Loucy (cell line): ENCODE measurements at regions not wholly inside any gene's neighbourhood (a gene's known extent, or its start where the extent isn't known, plus 50 kb on each side); places are given as distances from the start of the nearest gene placed in this dataset.
A peak's percentile ranks its signal among the peaks of the same experiment; 100 is the strongest.

Experiments used
- H2AFZ ChIP-seq: fragments of 200-600 bp; sonication (generic); 2 replicates; pipeline ENCODE4 v1.6.0; 2016; ENCODE audit warnings: antibody characterized with exemption, mild to moderate bottlenecking, low read length, moderate library complexity
- H3F3A ChIP-seq: fragments of 200-600 bp; 2 replicates; pipeline ENCODE4 v1.6.0; 2016; ENCODE audit warnings: antibody characterized with exemption, low read depth, mild to moderate bottlenecking
- H3K27me3 ChIP-seq: fragments of 200-600 bp; sonication (generic); 2 replicates; pipeline ENCODE4 v1.6.1; 2014; ENCODE audit warnings: low read length, mild to moderate bottlenecking; ENCODE audit not compliant: insufficient read depth, poor library complexity, severe bottlenecking
- H3K36me3 ChIP-seq: fragments of 200-600 bp; sonication (generic); 2 replicates; pipeline ENCODE4 v1.6.1; 2016; ENCODE audit warnings: low read length; ENCODE audit not compliant: insufficient read depth
- H3K4me1 ChIP-seq: fragments of 200-600 bp; sonication (generic); 2 replicates; pipeline ENCODE4 v1.5.1; 2014; ENCODE audit warnings: low read length, mild to moderate bottlenecking; ENCODE audit not compliant: insufficient read depth, poor library complexity, severe bottlenecking
- H3K4me2 ChIP-seq: fragments of 200-600 bp; sonication (generic); 2 replicates; pipeline ENCODE4 v1.6.0; 2014; ENCODE audit warnings: antibody characterized with exemption, low read length, low read depth, mild to moderate bottlenecking; ENCODE audit not compliant: poor library complexity, severe bottlenecking
- H3K4me3 ChIP-seq: fragments of 200-600 bp; sonication (generic); 2 replicates; pipeline ENCODE4 v1.5.1; 2014; ENCODE audit warnings: low read length, mild to moderate bottlenecking, mixed read lengths; ENCODE audit not compliant: poor library complexity, severe bottlenecking
- H3K79me2 ChIP-seq: fragments of 200-600 bp; sonication (generic); 2 replicates; pipeline ENCODE4 v1.6.1; 2014; ENCODE audit warnings: low read length; ENCODE audit not compliant: insufficient read depth
- H3K9ac ChIP-seq: fragments of 200-600 bp; sonication (generic); 2 replicates; pipeline ENCODE4 v1.6.0; 2014; ENCODE audit warnings: mild to moderate bottlenecking, low read depth, low read length, moderate library complexity; ENCODE audit not compliant: poor library complexity, severe bottlenecking
- H3K9me2 ChIP-seq: fragments of 200-600 bp; sonication (generic); replicated peaks from 2 replicates; pipeline ENCODE4 v1.6.1; 2016; ENCODE audit warnings: low read depth, low read length, mixed read lengths
- H3K9me3 ChIP-seq: fragments of 200-600 bp; sonication (generic); 2 replicates; pipeline ENCODE4 v1.6.1; 2014; ENCODE audit warnings: mild to moderate bottlenecking, antibody characterized with exemption, low read length, low read depth; ENCODE audit not compliant: insufficient read depth
- H4K20me1 ChIP-seq: fragments of 200-600 bp; sonication (generic); 2 replicates; pipeline ENCODE4 v1.6.0; 2014; ENCODE audit warnings: antibody characterized with exemption, low read length, mild to moderate bottlenecking; ENCODE audit not compliant: insufficient read depth, poor library complexity, severe bottlenecking
- CTCF ChIP-seq: fragments of 200-600 bp; sonication (generic); conservative IDR thresholded peaks from 2 replicates; pipeline ENCODE4 v1.5.1; 2014; ENCODE audit warnings: mild to moderate bottlenecking, antibody characterized with exemption, low read length
- EZH2phosphoT487 ChIP-seq: fragments of 200-600 bp; IDR thresholded peaks from 2 replicates; pipeline ENCODE4 v1.6.1; 2018; ENCODE audit warnings: antibody characterized with exemption, mild to moderate bottlenecking, moderate library complexity, borderline replicate concordance

- no peak overlapping the region for H3K4me3 ChIP-seq
- H4K20me1 ChIP-seq: no peaks in the 10 kb centered on the region
- H3F3A ChIP-seq: no peaks in the 10 kb centered on the region
- no peak for TF ChIP-seq EZH2phosphoT487
- TF ChIP-seq CTCF: no peak
- H3K27me3 ChIP-seq: no peaks in the 10 kb centered on the region
- no peak overlapping the region for H2AFZ ChIP-seq
- no peak overlapping the region for H3K4me2 ChIP-seq
- H3K4me1 ChIP-seq: no peaks in the 10 kb centered on the region
- H3K9ac ChIP-seq: no peak overlapping the region
- no peaks in the 10 kb centered on the region for H3K36me3 ChIP-seq
- no peaks in the 10 kb centered on the region for H3K79me2 ChIP-seq
- no peaks in the 10 kb centered on the region for H3K9me2 ChIP-seq
- no peaks in the 10 kb centered on the region for H3K9me3 ChIP-seq
Observed at GRCh38 chr6:120157873-120158272, 808.3 kb upstream of the MAN1A1 start.

- Histone ChIP-seq H3F3A (no peaks in the 10 kb centered on the region), H3K9me3 (no peaks in the 10 kb centered on the region), H2AFZ (no peak overlapping the region), H3K9ac (no peak overlapping the region), H3K4me3 (no peak overlapping the region), H3K79me2 (no peaks in the 10 kb centered on the region), H3K27me3 (no peaks in the 10 kb centered on the region), H3K4me1 (no peaks in the 10 kb centered on the region), H3K36me3 (no peaks in the 10 kb centered on the region), H3K9me2 (no peaks in the 10 kb centered on the region), H4K20me1 (no peaks in the 10 kb centered on the region), H3K4me2 (no peak overlapping the region)
- no peak for TF ChIP-seq EZH2phosphoT487
- peak; percentile 56 for TF ChIP-seq CTCF
Observed at GRCh38 chr6:120147071-120147871, 797.7 kb upstream of the MAN1A1 start.

- Histone ChIP-seq H3K4me2 (no peak overlapping the region), H3K4me1 (no peaks in the 10 kb centered on the region), H3K36me3 (no peaks in the 10 kb centered on the region), H3K9me3 (no peaks in the 10 kb centered on the region), H3F3A (no peaks in the 10 kb centered on the region), H3K4me3 (no peak overlapping the region), H3K27me3 (no peaks in the 10 kb centered on the region), H4K20me1 (no peaks in the 10 kb centered on the region), H3K9ac (no peak overlapping the region), H3K79me2 (no peaks in the 10 kb centered on the region), H3K9me2 (no peaks in the 10 kb centered on the region), H2AFZ (no peak overlapping the region)
- no peak for TF ChIP-seq CTCF
- TF ChIP-seq EZH2phosphoT487: no peak
Observed at GRCh38 chr6:120141601-120142000, 792.0 kb upstream of the MAN1A1 start.
